Suprapubic skin (tissue), 4 donors: ENCODE measurements at regions not wholly inside any gene's neighbourhood (a gene's known extent, or its start where the extent isn't known, plus 50 kb on each side); places are given as distances from the start of the nearest gene placed in this dataset.

Experiments used
- DNase-seq, 2 donors: peaks; one replicate each; pipeline ENCODE4 v3.0.0-alpha.2; 2019; ENCODE audit warnings: low spot score in 2 of 2
- H3K27ac ChIP-seq: fragments of 200-600 bp; sonication (generic); one replicate; pipeline ENCODE4 v1.5.1; 2019
- H3K27me3 ChIP-seq: fragments of 200-600 bp; sonication (generic); one replicate; pipeline ENCODE4 v1.5.1; 2019
- H3K36me3 ChIP-seq: fragments of 200-600 bp; sonication (generic); one replicate; pipeline ENCODE4 v1.5.1; 2019
- H3K4me1 ChIP-seq: fragments of 200-600 bp; sonication (generic); one replicate; pipeline ENCODE4 v1.5.1; 2019
- H3K4me3 ChIP-seq: fragments of 200-600 bp; sonication (generic); one replicate; pipeline ENCODE4 v1.5.1; 2019; ENCODE audit warnings: mild to moderate bottlenecking
- H3K9me3 ChIP-seq: fragments of 200-600 bp; sonication (generic); one replicate; pipeline ENCODE4 v1.5.1; 2019
- CTCF ChIP-seq, 2 donors: fragments of 200-600 bp in 1 of 2; fragments of 450-650 bp in 1 of 2; sonication (generic) in 1 of 2; IDR thresholded peaks; one replicate each; pipeline ENCODE4 v1.5.1; 2016 to 2019; ENCODE audit warnings: antibody characterized with exemption in 2 of 2, mild to moderate bottlenecking in 1 of 2, moderate library complexity in 1 of 2
- EP300 ChIP-seq: sonication (generic); formaldehyde crosslinking; IDR thresholded peaks from one replicate; pipeline ENCODE4 v1.6.1; 2017; ENCODE audit warnings: antibody characterized with exemption
- POLR2A ChIP-seq, 2 donors: fragments of 450-650 bp; IDR thresholded peaks; one replicate each; pipeline ENCODE4 v1.6.1; 2017; ENCODE audit warnings: antibody characterized with exemption in 2 of 2, mild to moderate bottlenecking in 2 of 2, moderate library complexity in 2 of 2
- POLR2AphosphoS5 ChIP-seq, 3 donors: sonication (generic); formaldehyde crosslinking; IDR thresholded peaks; one replicate each; pipeline ENCODE4 v1.6.1; 2017; ENCODE audit warnings: antibody characterized with exemption in 3 of 3
- WGBS: methylation state at CpG from one replicate; pipeline ENCODE4 v1.1.5; 2018; 5-methylcytosine and 5-hydroxymethylcytosine counted together

- H3K9me3 ChIP-seq = no peaks in the 10 kb centered on the region
- no peaks in the 10 kb centered on the region for H3K36me3 ChIP-seq
- no peaks in the 10 kb centered on the region for H3K4me1 ChIP-seq
- peaks cover 21% of the 10 kb centered on the region for H3K27me3 ChIP-seq
- TF ChIP-seq POLR2AphosphoS5 (IDR thresholded peaks at IDR 0.05) (no peak), EP300 (no peak), POLR2A (IDR thresholded peaks at IDR 0.05) (no peak), CTCF (IDR thresholded peaks at IDR 0.05) (no peak)
- no peak overlapping the region for H3K4me3 ChIP-seq
- no peak overlapping the region for H3K27ac ChIP-seq
- no peak for DNase-seq
- 79% methylated on average over 3 of the region's 3 CpGs for WGBS
Observed at GRCh38 chr3:127354761-127355160, 66.9 kb upstream of the PRR20G start.

GRCh38 chr3:127352612-127353011 lies 64.8 kb upstream of the PRR20G start:
- no peak for DNase-seq
- Histone ChIP-seq H3K9me3 (no peaks in the 10 kb centered on the region), H3K4me1 (no peaks in the 10 kb centered on the region), H3K4me3 (no peak overlapping the region), H3K36me3 (no peaks in the 10 kb centered on the region), H3K27me3 (peaks cover 25% of the 10 kb centered on the region), H3K27ac (no peak overlapping the region)
- TF ChIP-seq POLR2AphosphoS5 (IDR thresholded peaks at IDR 0.05) (no peak), CTCF (IDR thresholded peaks at IDR 0.05) (no peak), POLR2A (IDR thresholded peaks at IDR 0.05) (no peak), EP300 (no peak)
- WGBS = 68% methylated on average over 4 of the region's 4 CpGs

- Histone ChIP-seq H3K9me3 (no peaks in the 10 kb centered on the region), H3K36me3 (no peaks in the 10 kb centered on the region), H3K4me1 (no peaks in the 10 kb centered on the region), H3K27me3 (peaks cover 25% of the 10 kb centered on the region), H3K4me3 (no peak overlapping the region), H3K27ac (no peak overlapping the region)
- no peak for DNase-seq
- TF ChIP-seq POLR2A (IDR thresholded peaks at IDR 0.05) (no peak), POLR2AphosphoS5 (IDR thresholded peaks at IDR 0.05) (no peak), CTCF (IDR thresholded peaks at IDR 0.05) (no peak), EP300 (no peak)
- 79% methylated on average over 9 of the region's 12 CpGs for WGBS
Observed at GRCh38 chr3:127351775-127352350, 64.0 kb upstream of the PRR20G start.

- TF ChIP-seq POLR2AphosphoS5 (IDR thresholded peaks at IDR 0.05) = no peak
- TF ChIP-seq EP300 = no peak
- no peak for TF ChIP-seq POLR2A (IDR thresholded peaks at IDR 0.05)
- no peak for TF ChIP-seq CTCF (IDR thresholded peaks at IDR 0.05)
- no peaks in the 10 kb centered on the region for H3K9me3 ChIP-seq
- H3K27ac ChIP-seq = no peak overlapping the region
- H3K36me3 ChIP-seq = no peaks in the 10 kb centered on the region
- peaks cover 25% of the 10 kb centered on the region for H3K27me3 ChIP-seq
- no peak for DNase-seq
- H3K4me3 ChIP-seq = no peak overlapping the region
- no peaks in the 10 kb centered on the region for H3K4me1 ChIP-seq
- 55% methylated on average over 10 of the region's 10 CpGs for WGBS
Observed at GRCh38 chr3:127351321-127351720, 63.5 kb upstream of the PRR20G start.

GRCh38 chr3:127350172-127351050 lies 62.6 kb upstream of the PRR20G start:
- no peak for TF ChIP-seq POLR2AphosphoS5 (IDR thresholded peaks at IDR 0.05)
- TF ChIP-seq EP300 = no peak
- TF ChIP-seq POLR2A (IDR thresholded peaks at IDR 0.05) = no peak
- no peak for TF ChIP-seq CTCF (IDR thresholded peaks at IDR 0.05)
- DNase-seq = no peak
- no peaks in the 10 kb centered on the region for H3K4me1 ChIP-seq
- H3K36me3 ChIP-seq = no peaks in the 10 kb centered on the region
- H3K27me3 ChIP-seq = peaks cover 21% of the 10 kb centered on the region
- no peaks in the 10 kb centered on the region for H3K9me3 ChIP-seq
- no peak overlapping the region for H3K4me3 ChIP-seq
- WGBS = 79% methylated on average over 23 of the region's 28 CpGs
- no peak overlapping the region for H3K27ac ChIP-seq
